ENCODE measurements at regions not wholly inside any gene's neighbourhood (a gene's known extent, or its start where the extent isn't known, plus 50 kb on each side); places are given as distances from the start of the nearest gene placed in this dataset.
A peak's percentile ranks its signal among the peaks of the same experiment; 100 is the strongest.

DNA sequence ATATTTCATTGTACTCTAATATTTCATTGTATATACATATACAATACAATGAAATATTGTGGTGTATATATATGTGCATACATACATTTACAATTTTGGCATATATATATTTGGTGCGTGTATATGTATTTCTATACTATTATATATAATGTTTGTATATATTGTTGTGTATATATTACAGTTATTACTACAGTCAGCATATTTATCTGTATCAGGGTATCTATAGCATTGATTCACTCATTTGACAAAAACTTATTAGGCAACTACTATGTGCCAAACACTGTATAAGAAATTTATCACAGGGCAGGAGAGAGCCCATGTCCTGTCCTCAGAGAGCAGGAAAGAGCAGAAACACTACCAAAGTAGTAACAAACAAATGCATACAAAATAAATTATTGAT, 910.6 kb downstream of the QKI start:
- Histone ChIP-seq H4K20me1 (ENCODE audit: insufficient read depth, low read length) (no peaks in the 10 kb centered on the region), H3K4me3 (ENCODE audit: insufficient read depth, low read depth, low read length) (no peak overlapping the region), H2AK5ac (ENCODE audit: low read depth, low read length) (no peak overlapping the region), H2AK9ac (replicated peaks; ENCODE audit: low read depth, low read length, poor library complexity) (no peak overlapping the region), H2BK120ac (ENCODE audit: low read depth, low read length) (no peak overlapping the region), H2BK5ac (ENCODE audit: low read depth, low read length, poor library complexity, severe bottlenecking) (no peak overlapping the region), H2AFZ (replicated peaks; ENCODE audit: low read length, poor library complexity) (no peak overlapping the region), H3K9me3 (ENCODE audit: control insufficient read depth, insufficient read depth, low read length) (peaks cover 6% of the 10 kb centered on the region), H3K4ac (ENCODE audit: low read depth, low read length) (no peak overlapping the region), H3K27me3 (ENCODE audit: control insufficient read depth, insufficient read depth, low read length) (no peaks in the 10 kb centered on the region), H3K23ac (ENCODE audit: low read depth, low read length) (no peak overlapping the region), H4K8ac (ENCODE audit: low read depth in 2 of 2, low read length in 2 of 2) (no peak overlapping the region), H3K9ac (ENCODE audit: low read depth, low read length) (no peak overlapping the region), H3K14ac (replicated peaks; ENCODE audit: low read depth, low read length) (no peak overlapping the region), H3K56ac (ENCODE audit: extremely low read depth, insufficient read depth, low read length) (no peak overlapping the region), H2BK20ac (ENCODE audit: low read depth, low read length) (no peak overlapping the region), H3K4me1 (ENCODE audit: control insufficient read depth, insufficient read depth, low read length) (no peaks in the 10 kb centered on the region), H4K91ac (ENCODE audit: insufficient read depth, low read depth, low read length) (no peak overlapping the region), H2BK15ac (ENCODE audit: low read depth, low read length) (no peak overlapping the region), H3K36me3 (ENCODE audit: control insufficient read depth, insufficient read depth, low read length) (no peaks in the 10 kb centered on the region), H3K18ac (ENCODE audit: low read depth, low read length) (no peak overlapping the region), H4K5ac (ENCODE audit: low read depth, low read length) (no peak overlapping the region), H3K27ac (ENCODE audit: insufficient read depth, low read length) (no peak overlapping the region), H3K79me1 (ENCODE audit: low read depth in 1 of 2, low read length in 2 of 2) (no peaks in the 10 kb centered on the region), H3K9me1 (ENCODE audit: insufficient read depth, low read length) (no peaks in the 10 kb centered on the region), H3K4me2 (ENCODE audit: low read depth, low read length) (no peak overlapping the region)
- no CpG with 5 or more reads among the region's 1 CpG for WGBS, 2 experiments (ENCODE audit: extremely low coverage in 2 of 2, insufficient read length in 1 of 2)
- ATAC-seq (ENCODE audit: low read depth) (no peak), DNase-seq (no peak)
- in situ Hi-C loops (cut with MboI; ENCODE audit: low sequenced_read_pairs): no loop called here
- no TSS peak for BruUV-seq (replicated peaks)
- TF ChIP-seq RFX5 (IDR thresholded peaks at IDR 0.05; ENCODE audit: low read depth, low read length) (no peak), MXI1 (IDR thresholded peaks at IDR 0.05; ENCODE audit: borderline replicate concordance, low read depth, low read length) (no peak), FOS (IDR thresholded peaks at IDR 0.05; ENCODE audit: low read depth, low read length) (no peak), POLR2A (IDR thresholded peaks at IDR 0.05; ENCODE audit: low read depth, low read length) (no peak), RCOR1 (IDR thresholded peaks at IDR 0.05; ENCODE audit: insufficient replicate concordance, low read length) (no peak), MAFK (IDR thresholded peaks at IDR 0.05; ENCODE audit: low read depth, low read length) (peak; percentile 44)
- TF ChIP-seq, protein P1, sequence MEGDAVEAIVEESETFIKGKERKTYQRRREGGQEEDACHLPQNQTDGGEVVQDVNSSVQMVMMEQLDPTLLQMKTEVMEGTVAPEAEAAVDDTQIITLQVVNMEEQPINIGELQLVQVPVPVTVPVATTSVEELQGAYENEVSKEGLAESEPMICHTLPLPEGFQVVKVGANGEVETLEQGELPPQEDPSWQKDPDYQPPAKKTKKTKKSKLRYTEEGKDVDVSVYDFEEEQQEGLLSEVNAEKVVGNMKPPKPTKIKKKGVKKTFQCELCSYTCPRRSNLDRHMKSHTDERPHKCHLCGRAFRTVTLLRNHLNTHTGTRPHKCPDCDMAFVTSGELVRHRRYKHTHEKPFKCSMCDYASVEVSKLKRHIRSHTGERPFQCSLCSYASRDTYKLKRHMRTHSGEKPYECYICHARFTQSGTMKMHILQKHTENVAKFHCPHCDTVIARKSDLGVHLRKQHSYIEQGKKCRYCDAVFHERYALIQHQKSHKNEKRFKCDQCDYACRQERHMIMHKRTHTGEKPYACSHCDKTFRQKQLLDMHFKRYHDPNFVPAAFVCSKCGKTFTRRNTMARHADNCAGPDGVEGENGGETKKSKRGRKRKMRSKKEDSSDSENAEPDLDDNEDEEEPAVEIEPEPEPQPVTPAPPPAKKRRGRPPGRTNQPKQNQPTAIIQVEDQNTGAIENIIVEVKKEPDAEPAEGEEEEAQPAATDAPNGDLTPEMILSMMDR (conservative IDR thresholded peaks at IDR 0.05; ENCODE audit: low read depth, low read length): no peak
- intact Hi-C loops (cut with micrococcal nuclease): no loop called here
- ChIA-PET CTCF (no interaction called here), POLR2A (ENCODE audit: unreplicated experiment) (no interaction called here)
- dilution Hi-C loops (cut with HindIII; ENCODE audit: low sequenced_read_pairs, unreplicated experiment): no loop called here

All from IMR-90 (cell line).